GM12872 (cell line): ENCODE measurements at regions not wholly inside any gene's neighbourhood (a gene's known extent, or its start where the extent isn't known, plus 50 kb on each side); places are given as distances from the start of the nearest gene placed in this dataset.

Experiments used
- TF ChIP-seq, protein P1 (sequence below): IDR thresholded peaks from 3 replicates; pipeline ENCODE4 v1.5.1; 2011; ENCODE audit warnings: low read depth, mild to moderate bottlenecking, low read length, moderate library complexity; ENCODE audit not compliant: insufficient read depth

DNA sequence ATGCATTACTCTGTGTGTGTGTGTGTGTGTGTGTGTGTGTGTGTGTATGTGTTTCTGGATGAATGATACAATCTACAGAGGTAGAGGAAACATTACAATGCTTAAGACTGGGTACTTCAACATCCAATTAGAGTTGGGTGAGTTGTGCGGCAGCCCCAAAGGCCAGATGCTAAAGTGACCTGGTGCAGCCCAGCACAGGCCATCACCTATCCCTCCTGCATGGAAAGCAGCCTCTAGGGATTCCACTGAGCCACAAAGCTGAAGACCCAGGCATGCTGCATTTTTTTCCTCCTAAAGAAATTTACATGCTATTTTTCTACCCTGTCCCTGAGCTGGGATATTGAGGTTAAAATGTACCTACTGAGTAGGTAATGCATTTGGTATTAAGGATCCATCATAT lies 79.1 kb upstream of the ETAA1 start:
- TF ChIP-seq, protein P1, sequence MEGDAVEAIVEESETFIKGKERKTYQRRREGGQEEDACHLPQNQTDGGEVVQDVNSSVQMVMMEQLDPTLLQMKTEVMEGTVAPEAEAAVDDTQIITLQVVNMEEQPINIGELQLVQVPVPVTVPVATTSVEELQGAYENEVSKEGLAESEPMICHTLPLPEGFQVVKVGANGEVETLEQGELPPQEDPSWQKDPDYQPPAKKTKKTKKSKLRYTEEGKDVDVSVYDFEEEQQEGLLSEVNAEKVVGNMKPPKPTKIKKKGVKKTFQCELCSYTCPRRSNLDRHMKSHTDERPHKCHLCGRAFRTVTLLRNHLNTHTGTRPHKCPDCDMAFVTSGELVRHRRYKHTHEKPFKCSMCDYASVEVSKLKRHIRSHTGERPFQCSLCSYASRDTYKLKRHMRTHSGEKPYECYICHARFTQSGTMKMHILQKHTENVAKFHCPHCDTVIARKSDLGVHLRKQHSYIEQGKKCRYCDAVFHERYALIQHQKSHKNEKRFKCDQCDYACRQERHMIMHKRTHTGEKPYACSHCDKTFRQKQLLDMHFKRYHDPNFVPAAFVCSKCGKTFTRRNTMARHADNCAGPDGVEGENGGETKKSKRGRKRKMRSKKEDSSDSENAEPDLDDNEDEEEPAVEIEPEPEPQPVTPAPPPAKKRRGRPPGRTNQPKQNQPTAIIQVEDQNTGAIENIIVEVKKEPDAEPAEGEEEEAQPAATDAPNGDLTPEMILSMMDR: no peak

GRCh38 chr2:67318563-67318962 lies 78.6 kb upstream of the ETAA1 start:
- TF ChIP-seq, protein P1: no peak

DNA sequence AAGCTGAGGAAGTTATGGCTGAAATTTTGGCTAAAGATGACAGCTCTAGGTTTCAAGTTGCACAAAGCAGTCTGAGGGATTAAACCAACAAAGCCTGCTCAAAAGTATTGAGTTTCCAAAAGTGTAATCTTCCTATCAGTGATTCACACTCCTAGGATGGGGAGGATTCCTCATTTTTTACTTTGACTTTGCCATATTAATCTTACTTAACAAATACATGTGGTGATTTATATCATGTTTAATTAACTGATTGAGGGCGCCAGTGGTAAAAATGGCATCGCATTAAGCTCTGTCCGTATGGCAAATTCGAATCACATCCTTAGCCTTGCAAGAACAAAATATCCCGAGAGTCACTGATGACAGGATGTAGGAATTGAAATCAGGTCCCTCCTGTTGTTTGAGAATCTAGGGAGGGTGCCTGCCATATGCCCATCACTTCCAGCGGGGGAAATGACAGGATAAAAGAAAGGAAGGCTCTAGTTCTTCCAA lies 78.1 kb upstream of the ETAA1 start:
- TF ChIP-seq, protein P1: no peak

DNA sequence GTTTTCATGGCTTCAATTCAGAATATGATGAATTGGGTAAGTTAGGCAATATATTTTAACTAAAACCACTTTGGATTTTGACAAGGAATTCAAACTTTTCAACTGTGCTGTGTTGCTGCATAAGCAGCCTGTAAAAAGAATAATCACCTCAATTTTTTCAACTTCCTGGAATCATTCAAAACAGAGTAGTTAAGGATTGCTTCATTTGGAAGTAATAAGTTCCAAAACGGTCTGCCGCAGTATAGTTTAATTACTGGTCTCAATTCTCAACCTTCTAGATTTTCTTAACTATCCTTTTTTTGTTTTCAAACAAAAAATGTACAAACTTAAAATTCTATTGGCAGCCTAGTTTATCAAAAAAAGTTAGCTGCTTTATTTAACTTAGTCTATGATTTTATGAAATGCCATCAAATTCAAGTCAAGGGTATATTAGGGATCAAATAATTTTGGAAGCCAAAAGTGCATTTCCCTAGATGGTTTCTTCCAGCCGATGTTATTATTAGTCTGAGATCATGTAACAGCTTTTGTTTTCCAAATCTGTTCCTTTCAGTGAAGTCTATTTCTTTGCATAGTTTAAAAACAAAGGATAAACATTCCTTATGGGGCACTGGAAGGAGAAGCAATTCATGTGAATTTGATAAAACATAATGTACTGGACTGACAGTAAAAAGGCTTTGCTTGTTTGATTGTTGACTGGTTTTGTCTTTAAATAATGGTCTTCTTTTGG lies 76.1 kb upstream of the ETAA1 start:
- TF ChIP-seq, protein P1: no peak

DNA sequence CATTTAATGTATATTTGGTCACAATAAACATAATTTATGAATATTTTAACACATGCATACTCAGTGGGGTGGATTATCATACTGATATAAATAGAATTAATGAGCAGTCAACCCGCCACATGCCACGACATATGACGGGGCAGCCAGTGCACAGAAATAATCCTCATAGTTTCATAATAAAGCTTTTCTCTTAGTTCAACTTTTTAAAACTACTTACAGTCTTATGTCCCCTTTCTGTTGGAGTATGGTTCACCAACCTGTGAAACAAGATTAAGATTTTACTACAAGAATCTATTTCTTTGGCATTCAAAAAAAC lies 75.6 kb upstream of the ETAA1 start:
- TF ChIP-seq, protein P1: no peak

DNA sequence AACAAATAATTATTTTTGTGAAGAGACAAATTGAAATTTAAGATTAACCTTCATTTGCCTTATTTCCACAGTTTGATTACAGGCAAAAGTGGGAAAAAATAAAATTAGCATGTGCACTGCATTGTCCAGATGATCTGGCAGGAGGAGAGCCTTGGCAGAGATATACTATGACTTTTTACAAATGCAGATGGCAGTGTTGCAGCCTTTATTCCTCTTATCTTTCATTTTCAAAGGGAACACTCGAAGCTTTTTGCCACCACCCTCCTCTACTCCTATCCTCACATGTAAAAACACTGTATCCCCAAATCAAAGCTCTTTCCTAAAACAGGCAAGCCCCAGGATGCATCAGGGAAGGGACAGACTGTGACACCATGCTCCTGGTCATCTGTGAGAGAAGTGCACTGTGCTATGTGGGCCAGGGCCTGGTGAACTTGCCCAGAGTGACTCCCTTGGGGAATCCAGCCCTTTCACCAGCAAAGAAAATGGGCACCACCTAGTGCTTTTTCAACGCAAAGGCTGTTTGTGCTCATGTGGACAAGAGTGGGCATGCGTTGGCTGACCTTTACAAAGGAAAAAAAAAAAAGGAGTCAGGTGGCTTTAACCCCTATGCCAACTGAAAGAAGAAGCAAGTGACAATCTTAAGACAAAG lies 74.7 kb upstream of the ETAA1 start:
- TF ChIP-seq, protein P1: 0 out of 3 replicates have a peak, but pooled peaks have one; percentile 2

- TF ChIP-seq, protein P1: no peak
Observed at GRCh38 chr2:67323209-67323991, 73.7 kb upstream of the ETAA1 start.
